GM19043 (cell line): ENCODE measurements at regions not wholly inside any gene's neighbourhood (a gene's known extent, or its start where the extent isn't known, plus 50 kb on each side); places are given as distances from the start of the nearest gene placed in this dataset.

Experiments
- ATAC-seq: cut with Tn5 transposase; IDR thresholded peaks from one replicate; pipeline ENCODE4 v1.9.1; 2021; ENCODE audit warnings: low read depth; ENCODE audit not compliant: unreplicated experiment

DNA sequence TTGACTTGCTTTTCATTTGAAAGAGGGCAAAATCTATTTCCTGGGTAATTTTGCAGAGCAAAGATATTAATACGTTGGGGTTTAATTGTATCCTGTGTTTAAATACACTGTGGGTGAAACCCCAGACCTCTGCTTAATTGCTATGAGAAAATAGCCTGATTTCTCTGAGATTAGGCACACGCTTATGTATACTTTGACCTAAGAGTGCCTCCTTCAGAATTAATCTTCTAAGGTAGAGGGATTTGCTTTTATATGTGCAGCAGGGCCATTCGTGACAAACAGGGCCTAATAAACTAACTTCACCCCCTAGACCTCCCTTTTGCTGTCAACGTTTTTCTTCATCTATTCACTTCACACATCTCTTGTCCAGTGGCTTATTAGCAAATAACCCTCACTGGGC, 216.9 kb upstream of the ADGRL2 start:
- ATAC-seq, result no peak

GRCh38 chr1:81582467-81582986, 218.2 kb upstream of the ADGRL2 start:
- no peak for ATAC-seq

DNA sequence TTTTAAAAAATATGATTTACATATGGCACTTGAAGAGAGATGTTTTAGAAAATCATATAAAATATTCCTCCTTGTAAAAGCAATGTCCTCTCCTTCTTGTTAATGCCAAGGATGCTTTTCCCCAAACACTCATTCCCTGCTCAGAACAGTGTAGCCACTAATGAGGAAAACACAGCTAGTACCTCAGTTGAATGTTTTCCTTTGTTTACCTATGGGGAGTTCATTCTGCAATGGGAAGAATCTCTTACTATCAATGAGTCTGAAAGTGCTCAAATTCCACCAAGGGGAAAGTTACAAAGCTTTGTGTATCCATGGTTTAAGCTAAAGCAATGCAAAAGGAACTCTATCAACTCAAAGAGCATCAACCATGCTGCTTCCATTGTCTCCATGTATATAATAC, 221.9 kb upstream of the ADGRL2 start:
- ATAC-seq, result no peak

DNA sequence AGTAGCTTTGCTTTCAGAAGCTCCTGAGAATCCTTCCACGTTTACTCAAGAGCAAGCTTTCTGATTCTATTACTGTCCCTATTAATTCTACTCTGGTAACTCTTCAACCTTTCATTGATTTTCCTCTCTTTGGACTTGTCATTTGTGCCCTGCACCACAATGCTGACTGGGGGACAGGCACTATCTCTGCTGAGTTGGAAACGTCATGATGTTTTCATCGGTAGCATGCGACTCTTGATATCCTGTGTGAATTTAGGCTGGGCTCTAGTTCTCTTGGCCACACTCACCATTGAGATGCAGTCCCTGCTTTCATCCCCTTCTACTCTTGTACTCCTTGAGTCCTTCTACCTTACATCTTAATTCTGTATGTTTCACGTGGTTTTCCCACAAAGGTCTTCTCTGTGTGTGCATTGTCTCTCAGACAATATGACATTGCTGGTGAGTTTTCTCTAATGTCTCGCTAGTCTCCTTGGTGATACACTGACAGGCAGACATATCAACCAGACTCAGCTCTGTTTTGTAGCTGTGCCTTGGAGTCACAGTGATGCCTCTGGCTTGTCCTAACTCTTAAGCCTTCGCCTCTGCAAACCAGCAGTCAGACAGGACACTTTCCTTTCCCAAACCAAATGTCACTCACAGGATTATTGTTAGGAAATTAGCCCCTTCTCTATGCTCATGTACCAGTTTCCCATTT, 223.6 kb upstream of the ADGRL2 start:
- ATAC-seq, result no peak

DNA sequence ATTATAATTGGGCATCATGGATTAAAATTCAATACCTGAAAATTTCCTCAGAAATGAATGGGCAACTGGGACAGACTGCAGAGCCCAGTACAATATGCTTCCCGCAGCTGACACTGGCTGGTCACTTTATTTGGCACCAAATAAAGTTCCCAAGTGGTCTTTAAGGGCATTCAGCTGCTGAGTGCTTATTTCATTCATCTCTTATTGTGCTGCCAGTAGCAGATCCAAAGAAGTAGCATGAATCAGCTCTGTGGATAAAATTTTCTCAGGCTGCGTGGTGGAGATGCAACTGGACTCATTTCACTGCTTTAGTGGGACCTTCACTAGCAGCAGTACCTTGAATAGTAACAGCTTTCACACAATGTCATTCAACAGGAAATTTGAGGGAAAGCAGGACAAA, 226.3 kb upstream of the ADGRL2 start:
- ATAC-seq, result no peak

GRCh38 chr1:81573458-81573857, 227.3 kb upstream of the ADGRL2 start:
- ATAC-seq, result no peak

DNA sequence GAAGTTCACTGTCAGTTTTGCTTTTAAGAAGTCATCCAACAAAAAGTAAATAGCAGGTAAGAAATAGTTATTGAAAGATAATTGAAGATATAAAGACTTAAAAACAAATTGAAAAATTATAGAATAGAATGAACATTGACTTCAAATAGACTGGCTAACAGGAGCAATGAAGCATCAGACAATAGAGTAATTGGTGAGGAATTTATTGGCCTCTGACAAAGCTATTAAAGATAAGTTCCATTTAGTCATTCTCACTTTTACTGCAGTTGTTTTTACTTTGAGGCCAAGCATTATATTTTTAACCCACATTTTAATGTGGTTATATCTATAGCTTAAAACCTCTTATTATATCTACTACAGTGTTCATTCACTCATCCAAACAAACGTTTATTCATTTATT, 228.8 kb upstream of the ADGRL2 start:
- no peak for ATAC-seq

- ATAC-seq, result no peak
Observed at GRCh38 chr1:81569761-81570160, 231.0 kb upstream of the ADGRL2 start.

- no peak for ATAC-seq
Observed at GRCh38 chr1:81563632-81564031, 237.1 kb upstream of the ADGRL2 start.

DNA sequence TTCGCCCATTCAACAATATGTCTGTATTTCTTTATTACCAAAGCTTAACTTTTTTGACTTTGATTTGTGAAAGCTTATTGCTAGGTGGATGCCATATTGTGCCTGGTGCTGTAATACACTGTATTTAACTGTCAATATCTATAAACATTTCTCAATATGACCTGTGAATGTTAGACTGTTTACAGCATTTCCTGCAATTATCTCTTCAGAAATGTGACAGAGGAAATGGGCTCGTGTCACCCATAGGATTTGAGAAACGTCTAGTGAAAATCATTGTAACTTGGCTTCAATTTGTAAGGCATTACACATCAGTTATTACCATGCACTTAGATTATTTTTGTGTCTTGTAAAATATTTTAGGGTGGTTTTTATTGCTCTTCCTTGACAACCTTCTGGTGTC, 237.8 kb upstream of the ADGRL2 start:
- no peak for ATAC-seq

- no peak for ATAC-seq
Observed at GRCh38 chr1:81560629-81561028, 240.1 kb upstream of the ADGRL2 start.

GRCh38 chr1:81559662-81560350, 240.9 kb upstream of the ADGRL2 start:
- ATAC-seq, result no peak

- no peak for ATAC-seq
Observed at GRCh38 chr1:81558291-81559076, 242.2 kb upstream of the ADGRL2 start.

- no peak for ATAC-seq
Observed at GRCh38 chr1:81556968-81557367, 243.8 kb upstream of the ADGRL2 start.

- ATAC-seq, result no peak
Observed at GRCh38 chr1:81554534-81554933, 246.2 kb upstream of the ADGRL2 start.

- no peak for ATAC-seq
Observed at GRCh38 chr1:81554108-81554507, 246.6 kb upstream of the ADGRL2 start.

- ATAC-seq, result no peak
Observed at GRCh38 chr1:81553503-81553902, 247.2 kb upstream of the ADGRL2 start.

DNA sequence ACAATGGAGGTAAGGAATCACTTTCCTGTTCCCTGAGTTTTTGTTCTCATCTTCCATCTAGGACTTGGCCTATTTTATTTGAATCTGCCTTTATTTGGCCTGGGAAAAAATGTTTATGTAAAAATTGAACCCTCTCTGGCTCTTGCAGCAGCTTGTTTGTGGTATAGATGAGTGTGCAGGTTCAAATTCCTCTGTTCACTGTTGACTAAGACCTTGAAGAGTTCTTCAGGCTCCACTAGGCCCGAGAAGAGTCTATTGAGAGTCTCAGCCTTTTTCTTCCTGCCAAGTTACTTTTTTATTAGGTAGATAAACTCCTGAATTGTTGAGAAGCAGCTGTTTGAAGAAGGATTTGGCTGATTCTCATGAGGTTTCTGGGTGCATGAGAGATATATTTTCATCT, 248.8 kb upstream of the ADGRL2 start:
- no peak for ATAC-seq

GRCh38 chr1:81550753-81551152, 250.0 kb upstream of the ADGRL2 start:
- ATAC-seq, result no peak

- peak; percentile 33 for ATAC-seq
Observed at GRCh38 chr1:81549588-81550127, 251.1 kb upstream of the ADGRL2 start.

- peak; percentile 40 for ATAC-seq
Observed at GRCh38 chr1:81548918-81549587, 251.7 kb upstream of the ADGRL2 start.
